Stimulated activated CD4-positive, alpha-beta T cell treated with anti-CD3 and anti-CD28 coated beads, Interleukin-2, amount 100 ng/mL, for 4 hours (primary cell): ENCODE measurements at regions not wholly inside any gene's neighbourhood (a gene's known extent, or its start where the extent isn't known, plus 50 kb on each side); places are given as distances from the start of the nearest gene placed in this dataset.

Source experiments
- DNase-seq: peaks from one replicate; pipeline ENCODE4 v3.0.0-alpha.2; 2020; ENCODE audit warnings: low read depth

DNA sequence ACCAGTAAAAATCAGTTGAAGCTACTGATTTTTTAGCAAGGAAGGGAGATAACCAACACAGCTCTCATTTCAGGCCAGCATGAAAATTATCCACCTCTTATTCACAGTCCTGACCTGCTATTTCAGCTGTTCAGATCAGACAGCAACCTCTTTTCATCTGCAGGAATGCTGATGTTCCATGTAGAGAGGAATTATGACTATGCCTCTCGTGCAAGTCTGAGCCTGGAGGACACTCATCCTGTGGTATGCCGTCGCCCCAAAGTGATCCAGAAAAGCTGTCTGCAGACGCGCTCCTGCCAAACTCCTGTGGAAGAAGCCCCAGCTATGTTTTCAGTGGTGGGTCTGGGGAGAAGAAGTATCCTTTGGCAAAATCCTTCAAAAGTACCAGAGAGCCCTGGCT, 563.5 kb upstream of the SLITRK1 start:
- DNase-seq: no peak

DNA sequence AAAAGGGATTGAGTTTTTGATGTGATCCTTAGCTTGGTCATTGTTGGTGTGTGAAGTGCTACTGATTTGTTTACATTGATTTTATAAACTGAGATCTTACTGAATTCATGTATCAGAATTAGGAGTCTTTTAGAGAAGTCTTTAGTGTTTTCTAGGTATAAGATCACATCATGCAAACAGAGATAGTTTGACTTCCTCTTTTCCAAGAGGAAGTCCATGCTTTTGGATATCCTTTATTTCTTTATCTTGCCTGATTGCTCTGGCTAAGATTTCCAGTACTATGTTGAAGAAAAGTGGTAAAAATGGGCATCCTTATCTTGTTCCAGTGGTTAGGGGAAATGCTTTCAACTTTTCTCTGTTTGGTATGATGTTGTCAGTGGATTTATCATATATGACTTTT, 561.2 kb upstream of the SLITRK1 start:
- DNase-seq: no peak

DNA sequence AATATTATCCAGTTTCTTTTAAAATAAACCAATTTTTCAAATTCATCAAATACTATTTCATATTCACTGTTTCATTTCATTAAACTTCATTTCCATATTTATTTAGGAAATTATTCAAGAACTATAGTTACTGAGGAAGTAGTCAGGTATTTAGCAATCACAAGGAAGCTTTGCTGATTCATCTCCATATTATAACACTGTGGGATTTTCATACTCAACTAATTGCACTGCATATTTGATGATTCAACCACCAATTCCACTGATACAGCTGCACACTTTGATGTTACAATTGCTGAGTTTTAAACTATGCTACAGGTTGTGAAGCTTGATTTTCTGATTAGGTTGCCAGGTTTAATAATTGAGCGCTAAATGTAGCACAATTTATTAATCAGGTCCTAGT, 556.8 kb upstream of the SLITRK1 start:
- no peak for DNase-seq

DNA sequence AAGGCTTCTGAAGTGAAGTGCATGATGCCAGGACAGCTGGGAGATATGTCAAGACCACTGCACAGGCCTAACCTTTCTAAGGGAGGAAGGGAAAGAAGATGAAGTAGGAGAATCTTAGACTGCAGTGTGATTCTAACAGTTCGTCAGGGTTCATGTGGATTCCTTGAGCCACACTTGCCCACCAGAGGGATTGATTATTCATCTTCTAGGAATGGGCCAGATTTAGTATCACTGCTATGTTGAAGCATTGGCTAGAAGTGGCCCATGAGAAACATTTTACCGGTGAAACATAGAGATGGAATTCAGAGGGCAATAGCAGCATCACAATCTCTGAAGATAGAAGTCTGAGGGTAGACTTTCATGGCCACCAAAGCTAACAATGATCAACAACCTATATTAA, 550.8 kb upstream of the SLITRK1 start:
- no peak for DNase-seq

DNA sequence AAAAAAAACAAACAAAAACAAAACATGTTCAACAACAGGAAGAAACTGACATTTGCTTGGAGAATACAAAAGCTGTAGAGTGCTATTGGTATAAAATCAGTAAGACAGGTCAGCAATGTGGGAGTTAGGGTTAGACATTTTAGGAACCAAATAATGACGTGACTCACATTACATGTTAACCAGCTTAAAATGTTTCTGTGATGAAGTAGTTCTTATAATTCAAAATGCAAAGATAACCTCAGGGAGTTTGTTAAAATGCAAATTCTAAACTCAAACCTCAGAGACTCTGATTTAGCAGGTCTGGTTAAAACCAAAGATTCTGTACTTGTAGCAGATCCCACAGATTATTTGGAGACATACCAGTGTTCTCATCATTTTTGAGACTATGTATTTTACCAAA, 549.4 kb upstream of the SLITRK1 start:
- no peak for DNase-seq

DNA sequence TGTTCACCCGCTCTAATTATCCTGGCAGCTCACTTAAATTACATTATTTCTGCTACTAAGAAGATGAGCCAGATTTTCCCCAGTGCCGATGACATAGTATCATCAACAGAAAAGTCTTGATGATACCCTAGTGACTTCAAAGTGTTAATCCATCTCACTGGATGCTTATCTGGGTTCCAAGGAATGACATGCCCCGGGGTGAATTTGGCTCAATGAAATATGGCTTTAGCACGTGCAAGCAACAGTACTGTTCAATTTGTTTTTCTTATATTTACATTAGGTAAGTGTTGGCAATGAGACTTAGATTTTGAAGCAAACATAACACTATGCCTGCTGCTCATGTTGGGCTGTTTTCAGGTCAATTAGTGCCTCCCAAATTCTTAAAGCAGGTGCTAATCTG, 548.2 kb upstream of the SLITRK1 start:
- no peak for DNase-seq

DNA sequence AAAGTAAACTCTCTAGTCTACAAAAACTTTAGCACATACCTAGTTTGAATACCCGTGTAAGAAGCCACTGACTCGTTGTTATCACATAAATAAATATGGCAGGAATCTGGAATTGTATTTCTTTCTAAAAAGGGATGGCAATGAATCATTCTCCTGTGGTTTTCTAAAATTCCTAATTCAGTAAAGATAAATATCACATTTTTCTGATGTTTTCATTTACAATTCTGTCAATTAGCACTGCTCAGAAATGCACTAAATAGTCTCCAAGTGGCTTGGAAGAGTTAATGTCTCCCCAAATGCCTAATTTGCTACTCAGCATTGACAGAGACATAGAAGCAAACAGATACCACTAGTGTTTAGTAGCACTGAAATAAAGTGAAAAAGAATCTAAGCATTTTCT, 547.7 kb upstream of the SLITRK1 start:
- DNase-seq: no peak

DNA sequence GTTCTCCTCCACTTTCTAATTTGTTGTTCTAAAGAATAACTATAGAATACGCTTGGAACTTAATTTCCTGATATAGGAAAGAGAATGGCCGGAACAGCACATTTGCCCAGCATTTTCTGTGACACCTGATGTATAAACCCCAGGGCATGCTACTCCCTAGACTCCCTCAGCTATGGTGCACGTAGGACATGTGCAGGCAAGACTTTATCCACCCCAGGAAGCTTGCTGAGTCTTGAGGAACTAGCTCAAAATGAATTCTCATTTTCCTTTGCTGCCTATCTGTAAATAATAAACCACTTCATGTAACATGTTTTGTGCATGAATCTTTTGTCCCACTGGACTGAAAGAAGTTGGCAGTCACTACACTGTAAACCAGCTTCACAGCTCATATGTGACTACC, 535.8 kb upstream of the SLITRK1 start:
- no peak for DNase-seq

DNA sequence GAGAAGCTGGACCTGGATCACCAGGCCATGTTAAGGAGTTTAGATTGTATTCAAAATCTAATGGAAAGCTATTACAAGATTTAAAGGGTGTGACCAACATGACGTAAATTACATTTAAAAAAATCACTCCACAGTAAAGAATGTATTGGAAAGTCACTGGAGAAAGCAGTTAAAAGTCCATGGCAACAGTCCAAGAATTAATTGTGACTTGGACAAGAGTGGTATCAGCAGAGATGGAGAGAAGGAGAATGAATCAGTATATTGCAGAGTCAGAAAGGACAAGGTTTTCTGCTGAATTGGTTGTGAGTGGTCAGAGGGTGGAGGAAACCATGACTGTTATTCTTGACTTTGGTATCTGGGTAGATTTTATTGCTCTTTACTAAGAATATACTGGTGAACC, 535.1 kb upstream of the SLITRK1 start:
- no peak for DNase-seq

DNA sequence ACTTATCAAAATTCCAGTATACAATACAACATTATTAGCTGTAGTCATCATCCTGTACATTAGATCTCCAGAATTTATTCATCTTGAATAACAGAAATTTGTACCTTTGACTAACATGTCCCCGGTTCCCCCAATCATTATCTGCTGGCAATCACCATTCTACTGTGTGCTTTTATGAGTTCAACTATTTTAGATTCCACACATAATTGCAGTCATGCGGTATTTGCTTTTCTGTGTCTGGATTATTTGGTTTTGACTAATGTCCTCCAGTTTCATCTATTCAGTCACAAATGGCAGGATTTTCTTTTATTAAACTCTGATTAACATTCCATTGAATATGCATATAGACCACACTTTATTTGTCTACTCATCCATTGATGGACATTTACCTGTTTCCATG, 530.7 kb upstream of the SLITRK1 start:
- DNase-seq: no peak

DNA sequence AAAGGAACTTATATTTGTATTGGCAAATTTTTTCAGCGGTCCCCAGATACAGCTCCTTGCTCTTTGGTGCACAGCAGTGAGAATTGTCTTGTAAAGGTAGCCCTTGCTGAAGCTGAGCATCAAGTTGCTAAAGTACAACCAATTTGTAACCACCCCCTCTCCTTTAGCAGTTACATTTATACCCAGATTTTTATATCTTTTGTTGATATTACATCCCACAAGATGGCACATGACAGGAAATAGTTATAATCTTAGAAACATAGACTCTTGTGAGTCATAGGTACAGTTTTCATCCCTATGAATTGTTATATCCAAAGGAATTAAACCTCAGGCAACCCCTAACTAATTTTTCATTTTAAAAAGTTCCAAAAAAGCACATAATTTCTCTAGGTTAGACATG, 523.0 kb upstream of the SLITRK1 start:
- DNase-seq: no peak

DNA sequence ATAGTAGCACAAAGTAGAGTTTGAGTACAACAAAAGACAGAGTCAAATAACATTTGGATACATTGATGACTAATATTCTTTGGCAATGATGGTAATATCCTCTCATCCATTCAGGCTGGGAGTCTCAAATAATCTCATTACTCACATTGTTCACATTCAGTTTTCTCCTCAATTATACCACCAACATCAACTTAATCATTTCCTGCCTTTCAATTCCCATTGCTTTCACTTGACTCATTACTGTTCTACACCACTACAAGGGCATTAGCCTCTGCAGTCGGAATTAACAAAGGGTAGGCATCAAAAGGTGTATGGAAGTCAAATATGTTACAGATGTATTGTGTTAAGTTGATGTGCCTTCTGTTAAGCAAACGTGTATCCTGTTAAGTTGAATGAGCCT, 518.4 kb upstream of the SLITRK1 start:
- DNase-seq: no peak

DNA sequence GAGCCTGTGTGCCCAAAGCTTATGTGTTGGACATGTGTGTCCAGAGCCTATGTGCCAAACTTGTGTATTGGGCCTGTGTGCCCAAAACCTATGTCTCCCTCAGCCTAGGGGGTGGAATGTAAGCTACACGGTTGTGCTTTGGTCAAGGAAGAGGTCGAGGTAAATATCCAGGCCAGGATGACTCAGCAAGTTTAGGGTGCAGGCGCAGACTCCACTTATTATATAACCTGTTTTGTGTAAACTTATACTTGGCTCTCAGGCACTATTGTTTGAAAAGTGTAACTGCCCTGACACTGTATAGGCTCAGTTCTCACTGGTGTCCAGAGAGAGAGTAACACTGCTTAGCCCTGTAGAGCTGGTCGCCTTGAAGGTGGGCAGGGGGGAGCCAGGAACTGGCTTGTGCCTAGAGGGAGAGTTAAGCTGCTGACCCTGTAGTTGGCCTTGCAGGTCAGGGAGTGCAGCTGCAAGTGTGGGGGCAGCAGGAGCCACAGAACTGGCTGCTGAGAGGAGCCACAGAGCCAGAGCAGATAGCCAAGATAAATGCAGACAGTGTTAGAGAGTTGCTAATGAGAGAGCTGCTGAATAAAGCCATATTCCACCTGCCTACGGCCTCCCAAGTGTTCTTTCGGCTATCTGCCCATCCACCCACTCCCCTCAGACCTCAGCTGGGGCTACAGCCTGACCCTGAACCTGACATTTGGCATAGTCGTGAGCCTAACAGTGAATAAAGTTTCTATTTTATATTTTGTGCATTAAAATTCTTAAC, 517.2 kb upstream of the SLITRK1 start:
- no peak for DNase-seq

DNA sequence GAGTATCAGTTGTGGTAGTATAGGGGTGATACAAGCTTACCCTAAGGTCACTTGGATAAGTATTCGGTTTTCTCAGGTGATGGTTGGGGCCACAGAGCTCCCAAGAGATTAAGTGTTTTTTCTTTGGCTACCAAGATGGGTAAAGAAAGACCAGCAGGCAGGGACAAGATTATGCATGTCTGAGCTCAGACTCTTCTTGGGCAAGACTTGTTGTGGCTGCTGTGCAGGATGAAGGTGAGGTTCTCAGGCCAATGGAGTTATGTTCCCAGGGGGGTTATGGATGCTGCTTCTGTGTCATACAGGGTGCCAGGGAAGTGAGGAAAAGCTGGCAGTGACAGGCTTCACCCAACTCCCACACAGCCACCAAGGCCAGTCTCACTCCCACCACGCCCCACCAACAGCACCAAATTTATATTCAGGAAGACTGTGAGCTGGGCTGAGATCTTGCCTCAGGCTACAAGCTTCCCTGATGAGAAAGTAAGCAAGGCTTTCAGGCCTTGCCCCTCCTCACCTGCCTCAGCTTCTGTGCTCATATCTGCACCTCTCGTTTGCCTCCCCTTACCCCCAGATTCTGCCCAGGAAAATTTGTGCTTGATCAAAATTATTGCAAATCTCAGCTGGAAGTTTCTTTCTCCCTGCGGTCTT, 511.8 kb upstream of the SLITRK1 start:
- no peak for DNase-seq

DNA sequence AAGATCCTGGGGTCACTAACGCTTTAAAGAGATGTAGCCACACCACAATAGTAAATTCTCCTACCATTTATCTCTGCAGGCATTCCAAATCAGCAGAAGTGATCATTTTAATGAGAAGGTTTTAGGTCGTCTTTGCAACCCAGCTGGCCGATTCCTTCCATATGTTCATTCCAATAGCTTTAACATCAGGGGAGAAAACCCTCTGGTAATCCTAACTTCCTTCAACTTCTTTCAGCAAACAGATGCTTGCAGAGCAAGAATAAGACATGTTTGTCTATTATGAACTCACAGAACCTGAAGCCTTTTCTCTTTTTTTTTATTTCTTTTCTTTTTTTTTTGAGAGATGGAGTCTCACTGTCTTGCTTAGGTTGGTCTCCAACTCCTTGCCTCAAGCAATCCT, 498.6 kb upstream of the SLITRK1 start:
- no peak for DNase-seq

DNA sequence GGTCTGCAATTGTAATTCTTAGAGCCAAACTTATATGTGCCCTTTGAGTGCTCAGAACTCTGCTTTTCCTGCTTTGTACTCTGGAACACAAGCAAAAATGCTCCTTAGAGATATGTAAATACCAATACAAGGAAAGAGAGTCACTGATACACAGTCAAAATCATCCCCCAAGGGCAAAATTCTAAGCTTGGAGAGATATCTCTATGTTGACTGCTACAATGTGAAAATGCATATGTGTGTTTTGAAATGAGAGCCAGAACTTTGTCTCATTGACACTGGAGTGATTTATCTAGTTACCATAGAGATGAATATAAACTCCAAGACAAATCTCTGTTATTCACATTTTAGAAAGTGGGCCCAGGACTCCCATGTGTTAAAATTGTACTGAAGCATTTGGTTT, 494.8 kb upstream of the SLITRK1 start:
- no peak for DNase-seq

DNA sequence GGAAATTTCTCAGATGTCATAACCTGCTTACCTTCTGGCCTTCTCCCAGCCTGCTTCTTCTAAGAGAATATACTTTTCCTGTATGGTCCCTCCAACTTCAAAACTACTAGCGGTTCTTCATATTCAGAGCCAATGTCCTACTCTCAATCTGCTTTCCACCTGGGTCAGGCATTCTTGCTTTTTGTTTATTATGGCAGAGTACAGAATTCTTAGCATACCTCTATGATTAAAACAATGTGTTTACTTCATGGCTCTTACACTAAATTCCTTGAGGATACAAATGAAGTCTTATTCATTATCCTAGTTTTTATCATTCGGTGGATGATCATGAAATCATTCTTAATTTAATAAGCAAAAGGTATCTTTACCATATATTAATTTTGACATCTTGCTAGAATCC, 484.2 kb upstream of the SLITRK1 start:
- DNase-seq: no peak

DNA sequence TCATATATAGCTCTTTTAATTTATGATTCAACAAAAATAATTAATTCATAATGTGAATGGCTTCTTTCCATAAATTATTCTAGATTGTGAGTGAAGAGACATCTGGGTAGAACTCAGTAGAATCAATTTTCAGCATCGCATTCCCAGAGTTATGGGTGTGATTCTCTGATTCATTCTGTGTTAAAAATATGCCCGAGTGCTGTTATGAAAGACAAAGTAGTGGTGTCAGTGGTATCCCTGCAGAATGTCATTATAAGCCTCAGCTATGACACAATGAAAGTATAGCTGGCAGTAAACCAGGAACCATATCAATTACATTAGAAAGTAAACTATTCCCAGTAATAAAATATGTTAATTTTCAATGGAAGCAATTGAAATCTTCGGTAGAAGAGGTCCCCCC, 480.5 kb upstream of the SLITRK1 start:
- DNase-seq: no peak

DNA sequence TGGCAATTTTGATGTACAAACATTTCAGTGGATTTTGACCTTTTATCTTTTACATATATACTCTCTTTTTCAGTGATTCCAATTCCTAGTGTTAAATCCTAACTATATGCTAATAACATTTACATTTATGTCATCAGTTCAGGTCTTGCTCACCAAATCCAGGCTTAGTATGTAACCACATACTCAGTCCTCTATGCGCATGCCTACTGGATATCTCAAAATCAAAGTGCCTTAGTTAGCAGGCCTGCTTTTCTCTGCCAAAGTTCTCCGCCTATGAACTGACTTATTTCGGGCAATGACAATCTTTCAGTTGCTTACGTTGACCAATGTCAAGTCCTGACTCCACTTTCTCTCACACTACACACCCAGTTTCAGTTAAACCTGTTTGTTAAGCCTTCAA, 478.5 kb upstream of the SLITRK1 start:
- no peak for DNase-seq

DNA sequence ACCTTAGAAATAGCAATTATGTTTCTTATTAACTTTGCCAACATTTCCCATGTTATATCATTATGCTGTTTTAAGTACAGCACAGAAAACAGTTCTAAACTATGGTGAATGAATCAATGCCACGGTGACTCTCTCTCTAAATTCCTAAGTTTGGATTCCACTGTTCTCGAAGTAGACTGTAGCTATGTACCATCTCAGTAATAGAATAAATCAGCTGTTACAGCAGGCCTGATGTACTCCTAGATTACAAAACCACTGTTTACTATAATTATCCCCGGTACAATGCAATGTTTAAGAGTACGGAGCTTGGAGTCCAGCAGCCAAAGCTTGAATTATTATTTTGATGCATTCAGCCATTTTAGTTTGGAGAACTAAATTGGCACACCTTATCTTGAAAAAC, 476.3 kb upstream of the SLITRK1 start:
- no peak for DNase-seq

DNA sequence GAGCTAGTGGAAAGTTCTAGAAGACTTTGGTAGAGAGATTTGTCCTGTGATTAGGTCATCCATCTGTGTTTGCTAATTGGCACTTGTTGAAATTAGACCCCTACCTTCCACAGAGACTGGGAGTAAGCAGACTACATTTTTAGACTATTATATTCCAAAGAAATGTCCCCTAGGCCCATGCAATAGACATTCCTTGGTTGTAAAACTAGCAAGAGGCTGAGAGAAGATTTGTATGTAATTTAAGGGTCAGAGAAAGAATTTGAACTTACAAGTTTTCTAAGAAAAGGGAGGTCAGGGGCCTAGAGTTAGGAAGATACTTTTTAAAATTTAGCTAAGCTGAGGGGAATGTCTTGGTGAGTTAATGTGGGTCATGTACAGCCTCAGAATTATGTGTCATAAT, 470.7 kb upstream of the SLITRK1 start:
- DNase-seq: no peak

DNA sequence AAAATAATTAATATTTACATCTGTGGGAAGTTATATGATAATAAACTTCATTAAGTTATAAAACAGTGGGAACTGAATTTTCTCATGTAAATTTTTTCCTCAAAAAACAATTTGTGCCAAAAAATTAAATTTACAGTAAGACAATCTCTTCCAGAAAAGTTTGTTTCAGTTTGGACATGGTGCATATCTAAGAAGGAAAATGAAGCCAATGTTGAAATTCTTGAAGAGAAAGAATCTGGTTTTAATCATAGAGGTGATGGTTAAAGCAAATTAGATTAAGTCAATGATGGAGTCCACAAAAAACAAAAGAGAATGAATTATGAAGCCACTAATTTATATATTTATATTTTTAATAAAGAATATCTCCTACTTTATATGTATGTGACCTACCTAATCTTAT, 457.2 kb upstream of the SLITRK1 start:
- no peak for DNase-seq

DNA sequence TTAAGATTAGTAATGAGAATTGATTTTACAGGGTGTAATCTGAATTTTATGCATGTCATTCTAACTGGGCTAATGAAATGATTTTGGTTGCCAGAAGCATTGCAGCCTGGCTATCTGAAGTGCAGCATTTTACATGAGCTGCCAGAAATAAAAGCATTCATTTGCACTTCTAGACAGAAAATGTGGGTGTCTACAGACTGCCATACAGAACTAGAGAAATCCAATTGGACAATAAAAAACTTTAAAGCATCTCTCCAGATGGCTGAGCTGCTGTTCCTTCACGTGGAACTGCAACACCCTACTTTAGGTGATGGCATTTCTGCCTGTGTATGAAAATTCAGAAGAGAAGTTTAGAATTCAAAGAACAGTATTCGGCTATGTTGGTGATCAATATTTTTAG, 450.1 kb upstream of the SLITRK1 start:
- no peak for DNase-seq

DNA sequence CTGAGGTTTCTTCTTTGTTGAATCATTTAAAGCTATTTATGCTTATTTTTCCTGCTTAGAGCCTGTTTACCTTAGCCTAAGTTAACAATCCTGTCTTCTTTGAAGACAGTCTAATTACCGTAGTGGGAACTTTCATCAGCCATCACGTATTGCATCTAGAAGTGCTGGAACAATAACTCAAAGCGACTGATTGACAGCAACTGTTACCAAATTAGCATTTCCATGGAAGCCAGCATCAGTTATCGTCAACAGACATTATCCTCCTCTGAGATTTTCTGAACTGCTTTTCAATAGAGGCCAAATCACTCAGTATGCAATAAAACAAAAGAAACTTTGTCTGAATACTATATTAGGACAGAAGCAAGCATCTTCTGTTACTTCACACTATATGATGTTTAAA, 433.3 kb upstream of the SLITRK1 start:
- no peak for DNase-seq
